ENCODE measurements at regions not wholly inside any gene's neighbourhood (a gene's known extent, or its start where the extent isn't known, plus 50 kb on each side); places are given as distances from the start of the nearest gene placed in this dataset.

DNA sequence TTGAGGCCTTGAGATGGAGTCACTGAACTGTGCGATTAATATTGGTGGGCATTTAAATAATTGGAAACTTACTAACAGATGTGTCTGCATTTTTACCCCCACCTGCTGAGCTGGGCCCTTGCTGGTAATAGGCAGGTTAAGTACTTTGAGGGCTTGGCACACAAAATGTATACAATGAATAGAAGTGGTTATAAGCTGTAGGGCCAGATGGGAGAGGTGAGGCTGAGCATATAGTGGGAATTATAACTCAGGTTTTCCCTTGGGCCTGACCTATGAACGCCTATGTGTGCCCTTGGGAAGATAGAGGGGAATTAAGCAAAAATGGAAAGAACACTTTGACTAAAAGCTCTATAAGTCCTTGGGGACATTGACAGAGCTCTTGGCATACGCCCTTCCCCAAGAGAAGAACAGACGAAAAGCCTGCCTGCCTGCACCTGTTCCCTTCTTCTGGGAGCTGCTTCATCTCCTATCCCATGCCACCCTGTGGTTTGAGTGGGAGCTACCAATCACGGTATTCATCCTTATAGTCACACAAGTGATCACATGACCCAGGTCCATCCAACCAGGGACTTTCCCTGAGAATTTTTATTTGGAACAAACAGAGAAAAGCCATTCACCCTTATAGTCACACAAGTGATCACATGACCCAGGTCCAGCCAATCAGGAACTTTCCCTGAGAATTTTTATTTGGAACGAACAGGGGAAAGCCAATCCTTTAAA lies 260.7 kb upstream of the CSF3R start:
- DNase-seq, result no peak

DNA sequence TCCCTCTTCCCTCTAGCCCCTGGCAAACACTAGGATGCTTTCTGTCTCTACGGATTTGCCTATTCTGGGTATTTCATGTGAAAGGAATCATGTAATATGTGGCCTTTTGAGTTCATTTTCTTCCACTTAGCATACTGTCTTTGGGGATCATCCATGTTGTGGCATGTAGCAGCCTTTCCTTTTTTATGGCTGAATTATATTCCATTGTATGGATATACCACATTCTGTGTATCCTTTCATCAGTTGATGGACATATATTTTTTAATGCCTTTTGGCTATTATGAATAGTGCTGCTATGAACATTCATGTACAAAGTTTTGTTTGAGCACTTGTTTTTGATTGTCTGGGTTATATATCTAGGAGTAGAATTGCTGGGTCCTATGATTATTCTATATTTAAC lies 258.4 kb upstream of the CSF3R start:
- DNase-seq, result no peak

DNA sequence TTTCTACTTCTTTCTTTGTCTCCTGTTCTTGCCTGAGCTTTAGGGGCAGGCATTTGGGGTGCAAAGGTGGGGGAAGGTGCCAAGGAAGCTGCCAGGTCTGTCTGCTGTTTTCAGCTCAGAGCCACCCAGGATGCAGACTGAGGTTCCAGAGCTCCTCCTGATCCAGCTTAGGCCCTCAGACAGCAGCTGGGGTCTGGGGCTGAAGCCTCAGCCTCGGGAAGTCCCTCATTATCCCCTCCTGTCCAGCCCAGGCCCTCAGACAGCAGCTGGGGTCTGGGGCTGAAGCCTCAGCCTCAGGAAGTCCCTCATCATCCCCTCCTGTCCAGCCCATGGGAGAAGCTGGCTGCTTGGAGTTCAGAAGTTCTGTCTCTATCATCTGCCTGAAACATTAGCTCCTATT lies 257.7 kb upstream of the CSF3R start:
- no peak for DNase-seq

DNA sequence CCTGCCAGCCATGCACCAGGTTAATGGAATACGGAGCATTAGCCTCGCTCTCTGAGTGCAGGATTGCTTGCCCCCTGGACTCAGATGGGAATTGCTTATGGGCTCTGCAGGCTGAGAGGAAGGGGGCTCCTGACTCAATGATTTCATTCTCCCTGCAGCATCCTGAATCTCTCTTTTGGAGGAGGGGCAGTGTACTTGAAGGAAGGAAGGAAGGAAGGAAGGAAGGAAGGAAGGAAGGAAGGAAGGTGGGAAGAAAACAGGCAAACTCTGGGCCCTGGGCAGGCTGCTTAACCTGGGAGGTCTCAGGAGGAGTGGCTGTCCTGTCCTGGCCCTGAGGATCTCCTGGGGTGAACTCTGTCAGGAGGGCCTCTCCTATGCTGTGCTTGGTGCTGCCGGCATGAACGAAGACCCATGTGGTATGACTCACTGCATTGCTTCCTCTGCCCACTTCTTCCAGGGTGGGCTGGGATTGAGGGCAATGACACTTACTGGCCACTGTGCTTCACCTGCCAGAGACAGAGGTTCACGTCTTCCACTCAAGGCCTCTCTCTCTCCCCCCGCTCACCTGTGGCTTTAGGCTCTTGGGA lies 257.1 kb upstream of the CSF3R start:
- DNase-seq, result no peak

DNA sequence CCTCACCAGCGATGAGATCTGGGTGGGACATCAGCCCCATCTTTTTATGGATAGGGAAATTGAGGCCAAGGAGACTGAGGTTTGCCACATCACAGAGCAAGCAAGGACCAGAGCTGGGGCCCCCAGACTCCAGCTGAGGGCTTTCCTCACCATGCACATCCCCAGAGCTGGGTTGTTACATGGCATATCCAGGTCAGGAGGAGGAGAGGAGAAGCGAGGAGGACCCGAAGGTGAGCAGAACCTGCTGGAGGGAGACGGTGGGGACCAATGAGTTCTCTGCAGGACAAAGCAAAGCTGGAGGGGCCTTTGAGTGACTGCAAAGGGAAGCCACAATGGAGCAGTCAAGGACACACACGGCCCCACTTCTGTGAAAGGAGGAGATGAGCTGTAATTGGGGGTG lies 255.5 kb upstream of the CSF3R start:
- DNase-seq, result no peak

DNA sequence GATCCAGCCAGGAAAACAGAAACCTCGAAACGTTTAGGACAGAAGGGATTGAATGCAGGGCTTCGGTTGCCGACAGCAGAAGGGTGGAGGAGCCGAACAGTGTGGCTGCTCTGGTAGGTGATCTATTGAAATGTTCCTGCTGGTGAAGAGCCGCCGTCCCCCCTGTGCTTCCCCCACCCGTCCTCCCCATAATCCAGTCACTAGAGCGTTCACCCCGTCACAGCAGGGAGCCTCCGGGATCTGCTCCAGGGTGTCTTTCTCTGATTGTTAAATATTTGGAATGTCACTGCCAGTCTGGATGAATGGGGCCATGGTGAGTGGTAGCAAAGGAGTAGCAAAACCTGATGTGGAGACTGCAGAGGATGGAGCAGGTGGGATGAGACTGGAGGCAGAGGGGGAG lies 255.1 kb upstream of the CSF3R start:
- no peak for DNase-seq

DNA sequence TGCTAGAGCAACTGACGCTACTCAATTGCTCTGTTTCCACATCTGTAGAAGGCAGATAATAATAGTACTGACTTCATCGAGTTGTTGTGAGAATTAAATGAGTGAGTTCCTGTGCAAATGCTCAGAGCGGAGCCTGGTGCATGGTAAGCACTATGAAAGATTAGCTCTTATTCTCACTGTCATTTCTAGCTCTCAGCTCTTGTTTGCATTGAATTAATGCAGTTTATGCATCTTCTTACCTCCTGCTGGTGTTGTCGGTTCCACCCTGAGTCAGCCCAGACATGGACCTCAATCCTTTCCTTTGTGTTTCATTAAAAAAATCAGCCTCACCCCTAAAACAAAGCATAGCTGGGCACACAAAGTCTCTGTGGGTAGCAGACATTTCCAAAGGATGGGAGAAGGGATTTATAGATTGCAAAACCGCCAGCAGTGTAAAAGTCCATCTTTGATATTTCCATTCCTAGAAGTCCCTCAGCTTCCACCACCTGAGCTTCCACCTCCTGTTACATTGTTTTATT lies 254.4 kb upstream of the CSF3R start:
- no peak for DNase-seq

DNA sequence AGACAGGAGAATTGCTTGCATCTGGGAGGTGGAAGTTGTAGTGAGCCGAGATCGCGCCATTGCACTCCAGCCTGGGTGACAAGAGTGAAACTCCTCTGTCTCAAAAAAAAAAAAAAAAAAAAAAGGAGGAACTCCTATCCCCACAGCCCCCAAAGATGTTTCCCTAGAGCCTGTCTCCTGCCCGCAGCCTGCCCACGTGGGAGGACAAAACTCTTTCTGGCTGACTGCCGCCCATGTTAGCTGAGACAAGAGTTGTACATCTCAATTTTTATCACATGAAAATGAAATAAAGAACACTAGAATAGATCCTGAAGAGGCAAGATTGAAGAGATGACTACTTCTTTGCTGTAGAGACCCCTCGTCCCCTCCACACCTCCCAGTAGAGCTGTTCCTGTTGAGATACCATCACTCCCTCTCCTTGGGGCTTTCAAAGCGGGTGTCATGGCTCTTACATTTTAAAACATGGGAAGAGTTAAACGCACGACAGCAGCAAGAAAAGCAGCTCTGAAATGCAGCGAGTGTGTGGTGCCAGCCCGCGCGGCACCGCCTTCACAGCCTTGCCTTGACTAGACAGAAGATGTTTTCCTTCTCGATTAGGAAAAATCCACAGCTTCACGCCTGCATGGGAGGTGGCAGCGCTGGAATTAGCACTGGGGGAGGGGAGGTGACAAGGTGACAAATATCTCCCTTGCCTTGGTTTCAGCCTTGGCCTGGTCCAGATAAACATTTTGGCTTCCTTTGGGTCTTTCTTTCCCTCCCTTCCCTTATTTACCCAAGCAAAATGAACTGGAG lies 253.4 kb upstream of the CSF3R start:
- DNase-seq, result no peak

DNA sequence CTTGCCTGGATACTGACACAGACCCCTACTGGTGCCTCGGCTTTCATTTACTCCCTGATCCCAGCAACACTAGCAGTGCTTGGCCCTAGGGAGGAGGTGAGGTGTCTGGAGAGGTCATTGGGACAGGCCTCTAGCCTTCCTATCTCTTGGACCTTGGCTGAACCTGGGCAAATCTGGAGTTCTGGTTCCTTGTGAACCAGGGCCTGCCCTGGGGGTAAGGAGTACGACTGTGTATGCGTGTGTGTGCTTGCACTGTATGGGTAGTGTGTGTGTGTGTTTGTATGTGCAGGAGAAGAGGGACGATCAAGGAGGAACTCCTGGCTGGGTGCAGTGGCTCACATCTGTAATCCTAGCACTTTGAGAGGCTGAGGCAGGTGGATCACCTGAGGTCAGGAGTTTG lies 252.7 kb upstream of the CSF3R start:
- DNase-seq, result no peak

DNA sequence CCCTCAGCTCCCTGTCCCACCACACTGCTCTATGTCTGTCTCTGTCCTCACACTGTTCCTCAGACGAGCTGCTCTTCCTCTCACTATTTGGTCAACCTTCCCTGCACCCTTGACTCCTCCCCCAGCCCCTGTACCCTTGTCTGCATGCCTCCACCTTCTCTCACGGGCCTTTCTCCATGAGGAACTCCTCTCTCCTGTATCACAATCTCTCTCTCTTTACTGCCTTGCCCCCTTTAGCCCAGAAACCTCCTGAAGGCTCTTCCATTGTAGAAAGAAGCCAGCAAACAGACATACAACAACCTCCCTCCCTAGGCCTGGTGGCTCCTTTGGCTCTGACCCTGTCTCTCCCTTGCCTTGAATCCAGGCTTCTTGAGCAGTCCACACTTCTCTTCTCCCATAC lies 251.6 kb upstream of the CSF3R start:
- no peak for DNase-seq

DNA sequence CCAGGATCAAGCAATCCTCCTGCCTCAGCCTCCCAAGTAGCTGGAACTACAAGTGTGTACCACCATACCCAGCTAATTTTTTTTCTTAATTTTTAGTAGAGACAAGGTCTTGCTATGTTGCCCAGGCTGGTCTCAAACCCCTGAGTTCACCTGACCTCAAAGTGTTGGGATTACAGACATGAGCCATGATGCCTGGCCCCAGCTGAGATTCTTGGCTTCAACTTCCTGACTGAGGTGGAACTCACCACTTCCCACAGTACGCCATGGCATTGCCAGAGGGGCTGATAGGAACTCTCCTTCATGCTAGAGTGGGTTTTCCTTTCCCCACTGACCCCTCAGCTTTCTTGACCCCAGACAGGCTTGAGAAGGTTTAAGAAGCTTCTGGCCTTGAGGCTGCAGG lies 251.0 kb upstream of the CSF3R start:
- no peak for DNase-seq

DNA sequence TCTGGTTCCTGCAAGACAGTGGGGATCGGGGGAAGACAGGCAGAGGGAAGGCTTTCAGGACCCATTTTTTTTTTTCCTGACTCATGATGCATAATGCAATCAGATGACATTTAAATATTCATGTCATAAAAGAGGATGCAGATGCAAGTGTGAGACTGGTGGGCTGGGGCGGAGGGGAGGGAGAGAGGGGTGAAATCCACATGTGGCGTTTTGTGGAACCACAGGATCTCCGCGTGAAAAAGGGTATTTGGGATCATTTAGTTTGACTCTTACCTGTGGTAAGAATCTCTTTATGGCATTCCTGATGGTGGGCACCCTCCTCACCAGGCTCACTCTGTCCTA lies 249.3 kb upstream of the CSF3R start:
- DNase-seq, result no peak

DNA sequence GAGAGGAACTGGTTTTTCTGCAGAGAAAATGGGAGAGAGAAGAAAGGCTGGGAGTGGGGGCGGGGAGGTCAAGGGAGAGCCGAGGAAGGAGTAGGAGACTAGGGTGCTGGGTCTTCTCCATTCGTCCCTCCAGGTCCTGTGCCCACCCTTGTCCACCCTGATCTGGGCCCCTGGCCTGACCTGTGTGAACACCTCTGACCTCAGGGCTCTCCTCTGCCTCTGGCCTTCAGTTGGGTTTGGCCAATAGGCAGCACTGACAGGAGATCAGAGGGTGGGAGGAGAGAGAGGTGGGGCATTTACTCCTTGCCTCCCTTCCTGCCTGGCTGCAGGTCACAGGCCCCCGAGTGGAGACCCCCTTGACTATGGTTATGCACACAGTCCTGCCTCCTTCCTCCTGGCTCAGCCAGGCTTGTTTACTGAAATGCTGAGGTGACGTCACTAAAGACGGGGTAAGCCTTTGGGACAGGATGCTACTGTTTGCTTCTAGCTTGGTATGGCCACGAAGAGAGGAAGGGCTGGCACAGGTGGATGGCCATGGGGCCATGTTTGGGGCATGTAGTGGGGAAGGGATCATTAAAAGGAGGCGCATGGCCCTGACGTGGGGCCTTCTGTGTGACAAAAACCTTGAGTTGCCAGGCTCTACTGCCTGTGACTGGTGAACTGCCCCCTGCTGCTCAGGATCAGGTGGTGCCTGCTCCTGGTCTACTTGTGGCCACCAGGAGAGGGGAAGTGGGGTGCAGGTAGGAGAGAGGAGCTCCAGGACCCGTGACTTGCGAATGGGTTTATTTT lies 248.7 kb upstream of the CSF3R start:
- no peak for DNase-seq

DNA sequence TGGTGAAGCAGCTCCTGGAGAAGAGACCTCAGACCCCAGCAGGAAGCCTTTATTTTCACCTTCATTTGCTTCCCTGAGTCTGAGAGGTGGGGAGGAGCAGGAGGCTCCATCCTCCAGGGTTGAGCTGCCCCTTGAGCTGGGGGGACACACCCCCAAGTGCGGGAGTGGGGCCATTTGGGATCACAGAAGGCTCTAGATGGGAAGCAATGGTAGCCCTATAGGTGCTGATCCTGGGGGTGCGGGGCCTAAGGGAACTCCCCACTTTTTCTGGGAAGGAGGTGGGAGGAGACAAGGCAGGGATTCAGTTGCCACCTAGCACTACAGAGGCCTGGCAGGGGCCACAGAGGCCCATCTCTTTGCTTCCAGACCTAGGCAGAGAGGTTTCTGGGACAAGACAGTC lies 247.9 kb upstream of the CSF3R start:
- DNase-seq, result no peak

DNA sequence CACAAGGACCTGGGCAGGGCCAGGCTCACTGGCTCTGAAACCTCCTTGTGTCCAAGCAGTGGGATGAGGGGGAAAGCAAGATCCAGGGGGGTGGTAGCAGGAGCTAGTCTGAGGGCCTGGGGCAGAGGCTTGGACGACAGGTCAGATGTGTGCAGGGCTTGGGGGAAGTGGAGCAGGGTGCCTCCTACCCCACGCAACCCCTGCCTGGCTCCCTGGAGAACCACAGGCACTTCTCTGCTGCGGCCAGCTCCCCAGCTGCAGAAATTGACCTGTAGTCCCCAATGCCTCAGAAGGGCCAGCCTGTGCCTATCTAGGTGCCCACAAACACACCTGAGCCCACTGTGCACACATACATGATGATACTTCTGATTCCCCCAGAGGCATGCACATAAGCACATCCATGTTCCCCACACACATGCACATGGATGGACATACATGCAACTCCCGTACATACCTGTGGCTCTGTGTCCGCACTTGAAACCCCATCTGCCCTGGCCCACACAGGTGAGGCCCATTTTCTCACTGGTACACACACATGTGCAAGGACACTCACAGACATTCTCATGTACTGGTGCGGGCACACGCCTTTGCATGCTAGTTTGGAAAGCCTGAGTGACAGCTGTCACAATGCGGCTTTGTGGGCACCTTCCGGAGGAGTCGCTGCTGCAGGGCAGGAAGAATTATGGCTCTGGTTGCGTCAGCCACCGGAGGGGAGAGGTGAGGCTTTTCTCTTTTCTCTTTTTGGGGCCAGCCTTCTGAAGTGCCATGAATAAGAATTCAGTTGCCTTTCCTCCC lies 247.2 kb upstream of the CSF3R start:
- no peak for DNase-seq

DNA sequence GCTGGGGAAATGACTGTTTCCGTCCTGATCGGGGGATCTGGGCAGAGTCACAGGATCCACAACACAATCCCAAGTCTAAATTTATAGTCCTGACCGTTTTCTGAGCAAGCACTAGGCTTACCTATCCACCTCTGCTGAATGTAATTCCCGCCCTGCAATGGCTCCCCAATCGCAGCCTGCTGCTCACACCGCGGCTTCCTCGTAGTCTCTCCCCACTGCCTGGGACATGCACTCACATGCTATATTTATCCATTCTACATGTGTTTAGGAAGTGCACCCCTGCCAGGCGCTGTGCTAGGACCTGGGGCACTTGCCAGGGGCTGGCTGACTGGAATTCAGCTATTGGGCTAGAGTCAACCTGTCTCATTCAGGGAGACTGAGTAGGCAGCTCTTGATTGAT lies 246.6 kb upstream of the CSF3R start:
- no peak for DNase-seq

DNA sequence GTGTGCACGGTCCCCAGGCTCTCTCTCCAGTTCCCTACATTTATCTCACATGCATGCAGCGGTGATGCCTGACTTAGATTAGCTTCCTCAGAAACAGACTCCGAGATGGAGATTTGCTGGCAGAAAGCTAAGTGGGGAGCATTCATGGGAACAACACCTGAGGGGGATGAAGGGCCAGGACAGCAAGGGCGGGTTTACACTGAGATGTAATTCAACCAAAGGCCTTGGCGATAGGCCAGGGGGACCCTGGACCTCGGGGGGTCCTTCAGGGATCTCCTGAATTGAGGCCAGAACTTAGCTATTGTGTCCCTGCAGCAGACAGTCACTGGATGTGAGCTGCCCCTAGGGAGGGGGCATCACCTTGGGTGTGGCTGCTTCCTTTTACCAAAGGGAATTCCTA lies 246.1 kb upstream of the CSF3R start:
- DNase-seq, result no peak

DNA sequence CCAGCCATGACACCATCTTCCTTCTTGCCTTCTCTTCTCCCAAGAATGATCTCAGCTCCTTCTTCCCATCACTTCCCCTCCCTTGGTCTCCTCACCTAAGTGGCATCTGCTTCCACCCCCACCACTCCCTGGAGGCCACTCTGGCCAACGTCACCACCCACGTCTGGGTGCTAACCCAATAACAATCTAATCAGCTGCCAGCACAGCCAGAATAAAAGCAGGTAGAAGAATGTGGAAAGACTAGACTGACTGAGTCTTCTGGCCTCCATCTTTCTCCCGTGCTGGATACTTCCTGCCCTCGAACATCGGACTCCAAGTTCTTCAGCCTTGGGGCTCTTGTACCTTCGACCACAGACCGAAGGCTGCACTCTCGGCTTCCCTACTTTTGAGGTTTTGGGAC lies 245.3 kb upstream of the CSF3R start:
- DNase-seq, result no peak

DNA sequence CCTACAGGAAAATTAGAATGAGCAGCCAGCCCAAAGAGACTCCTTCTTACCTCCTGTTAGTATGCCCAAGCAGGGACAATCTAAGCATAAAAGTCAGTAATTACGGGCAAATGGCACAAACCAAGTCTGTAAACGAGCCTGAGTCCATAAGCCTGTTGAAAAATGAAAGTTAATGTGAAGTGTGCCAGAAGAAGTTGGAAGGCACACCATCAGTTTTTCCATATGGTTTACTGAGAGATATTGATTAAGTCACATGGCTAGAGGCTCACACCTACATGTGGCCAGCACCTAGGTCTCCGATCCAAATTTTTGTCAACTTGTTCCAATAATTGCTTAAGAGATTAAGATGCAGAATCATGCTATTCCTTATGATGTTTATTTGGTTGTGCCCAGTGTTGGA lies 242.4 kb upstream of the CSF3R start:
- no peak for DNase-seq

DNA sequence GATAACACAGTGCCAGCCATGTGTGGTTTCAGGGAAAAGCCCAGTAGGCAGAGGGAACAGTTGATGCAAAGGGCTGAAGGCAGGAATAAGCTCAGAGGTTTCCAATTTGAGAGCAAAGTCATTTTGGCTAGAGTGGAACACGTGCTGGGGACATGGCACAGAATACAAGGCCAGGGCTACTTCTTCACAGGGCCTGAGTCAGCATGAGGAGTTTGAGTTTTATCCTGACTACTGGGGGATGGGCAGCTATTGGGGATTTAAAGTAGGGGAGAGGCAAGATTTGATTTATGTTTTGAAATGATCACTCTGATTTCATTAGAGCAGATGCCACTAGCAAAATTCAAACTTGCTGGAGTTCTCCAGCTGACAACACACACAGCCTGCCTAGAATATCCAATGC lies 241.1 kb upstream of the CSF3R start:
- no peak for DNase-seq

DNA sequence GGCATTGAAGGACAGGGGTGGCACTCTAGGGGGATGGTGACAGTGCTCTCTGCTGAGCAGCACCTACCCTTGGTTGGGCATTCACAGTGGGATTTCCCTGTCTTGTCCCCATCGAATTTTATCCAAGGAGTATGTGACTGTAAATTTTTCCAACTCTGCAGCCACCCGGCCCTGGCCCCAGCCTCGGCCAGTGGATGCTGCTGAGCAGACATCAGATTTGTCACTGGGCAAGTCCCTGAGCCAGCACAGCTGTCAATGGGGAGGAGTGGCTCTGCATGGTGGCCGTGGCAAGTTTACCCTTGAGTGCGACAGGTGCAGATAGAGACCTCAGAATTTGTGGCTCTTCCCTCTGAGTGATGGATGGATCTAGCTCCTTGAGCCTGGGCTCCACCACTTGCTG lies 240.2 kb upstream of the CSF3R start:
- no peak for DNase-seq

DNA sequence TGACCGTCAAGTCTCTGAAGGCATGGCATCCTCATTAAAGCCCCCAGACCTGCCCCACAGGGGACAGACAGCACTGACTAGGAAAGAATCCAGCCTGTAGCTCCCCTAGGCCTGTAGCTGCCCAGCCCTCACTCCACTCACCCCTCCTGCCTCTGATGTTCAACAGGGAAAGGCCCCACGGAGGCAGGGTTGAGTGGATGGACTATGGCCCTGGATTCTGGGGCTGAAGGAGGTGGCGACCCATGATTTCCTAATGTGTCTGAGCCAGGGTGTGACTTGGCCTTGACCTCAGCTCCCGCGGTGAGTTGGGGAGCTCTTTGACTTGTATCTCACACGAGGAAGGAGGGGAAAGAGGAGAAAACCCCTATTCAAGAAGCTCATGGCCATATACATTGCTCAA lies 238.5 kb upstream of the CSF3R start:
- no peak for DNase-seq

DNA sequence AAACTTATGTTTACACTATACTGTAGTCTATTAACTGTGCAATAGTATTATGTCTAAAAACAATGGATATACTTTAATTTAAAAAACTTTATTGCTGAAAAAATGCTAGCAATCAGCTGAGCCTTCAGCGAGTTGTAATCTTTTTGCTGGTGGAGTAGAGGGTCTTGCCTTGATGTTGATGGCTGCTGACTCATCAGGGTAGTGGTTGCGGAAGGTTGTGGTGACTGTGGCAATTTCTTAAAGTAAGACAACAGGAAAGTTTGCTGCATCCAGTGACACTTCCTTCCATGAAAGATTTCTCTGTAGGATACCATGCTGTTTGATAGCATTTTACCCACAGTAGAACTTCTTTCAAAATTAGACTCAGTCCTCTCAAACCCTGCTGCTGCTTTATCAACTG lies 234.7 kb upstream of the CSF3R start:
- DNase-seq, result no peak

Data from NCI-H226 (cell line).